GM19455 (cell line): ENCODE measurements at regions not wholly inside any gene's neighbourhood (a gene's known extent, or its start where the extent isn't known, plus 50 kb on each side); places are given as distances from the start of the nearest gene placed in this dataset.
"Not testable (repeated sequence)": the region's sequence is repeated elsewhere in the genome, so short reads cannot be mapped to it uniquely, and the experiment has no call there.

Experiments used
- ATAC-seq: cut with Tn5 transposase; IDR thresholded peaks from one replicate; pipeline ENCODE4 v1.9.1; 2021; ENCODE audit not compliant: unreplicated experiment

- no peak for ATAC-seq
These were observed 84.1 kb upstream of the DMRT1 start for GRCh38 chr9:757246-757881.

GRCh38 chr9:758146-758545 lies 83.4 kb upstream of the DMRT1 start:
- no peak for ATAC-seq

DNA sequence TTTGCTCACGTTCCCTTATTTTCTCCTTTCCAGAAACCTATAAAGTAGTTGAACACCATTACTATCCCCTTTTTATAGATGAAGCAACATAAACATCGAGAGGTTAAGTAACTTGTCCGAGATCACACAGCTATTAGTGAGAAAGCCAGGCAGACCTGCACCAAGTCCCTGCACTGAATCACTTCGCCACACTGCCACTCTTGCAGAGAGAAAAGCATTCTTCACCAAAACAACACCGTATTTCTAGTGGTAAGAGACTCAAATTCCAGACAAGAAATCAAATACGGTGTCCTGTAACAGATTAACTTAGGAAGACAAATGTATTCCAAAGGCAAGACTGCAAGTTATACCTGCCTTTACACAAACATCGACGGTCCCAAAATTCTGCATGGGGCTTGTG lies 82.0 kb upstream of the DMRT1 start:
- ATAC-seq, result no peak

GRCh38 chr9:759983-760736 lies 81.3 kb upstream of the DMRT1 start:
- no peak for ATAC-seq

- ATAC-seq, result no peak
These were observed 80.2 kb upstream of the DMRT1 start for GRCh38 chr9:761176-761792.

GRCh38 chr9:761793-762560 lies 79.5 kb upstream of the DMRT1 start:
- ATAC-seq, result no peak

GRCh38 chr9:763692-764091 lies 77.8 kb upstream of the DMRT1 start:
- ATAC-seq, result no peak

DNA sequence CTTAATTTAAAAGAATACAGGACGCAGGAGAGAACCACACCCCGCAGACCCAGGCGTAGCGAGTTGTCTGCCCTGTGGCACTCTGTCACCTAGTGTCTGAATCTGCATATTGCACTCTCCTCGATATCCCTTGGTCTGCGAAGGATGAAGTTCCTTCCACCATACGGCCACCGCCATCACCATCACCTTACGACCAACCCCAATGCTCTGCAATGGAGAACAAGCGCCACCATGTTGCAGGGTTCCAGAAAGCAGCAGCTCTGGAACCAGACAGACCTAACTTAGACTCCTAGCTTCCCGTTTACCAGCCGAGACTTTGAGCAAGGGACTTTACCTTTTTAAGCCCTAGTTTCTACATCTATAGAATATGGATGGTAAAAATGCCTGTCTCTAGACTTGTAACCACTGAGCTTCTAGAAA lies 77.4 kb upstream of the DMRT1 start:
- peak; percentile 97 for ATAC-seq

DNA sequence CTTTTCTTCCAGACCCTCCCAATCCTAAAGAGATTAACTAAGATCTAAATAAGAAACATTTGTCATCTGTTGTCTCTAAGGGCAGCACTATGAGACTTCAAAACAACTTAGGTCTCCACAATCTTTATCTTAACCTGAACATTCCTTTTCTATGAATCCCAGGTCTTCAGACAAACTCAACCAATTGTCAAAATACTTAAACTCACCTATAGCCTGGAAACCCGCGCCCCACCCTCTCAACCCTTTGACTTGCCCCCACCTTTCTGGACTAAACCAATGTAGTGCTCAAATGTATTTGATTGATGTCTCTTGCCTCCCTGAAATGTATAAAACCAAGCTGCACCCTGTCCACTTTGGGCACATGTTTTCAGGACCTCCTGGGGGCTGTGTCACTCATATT lies 76.5 kb upstream of the DMRT1 start:
- no peak for ATAC-seq

GRCh38 chr9:767061-767561 lies 74.4 kb upstream of the DMRT1 start:
- not testable (repeated sequence) for ATAC-seq

DNA sequence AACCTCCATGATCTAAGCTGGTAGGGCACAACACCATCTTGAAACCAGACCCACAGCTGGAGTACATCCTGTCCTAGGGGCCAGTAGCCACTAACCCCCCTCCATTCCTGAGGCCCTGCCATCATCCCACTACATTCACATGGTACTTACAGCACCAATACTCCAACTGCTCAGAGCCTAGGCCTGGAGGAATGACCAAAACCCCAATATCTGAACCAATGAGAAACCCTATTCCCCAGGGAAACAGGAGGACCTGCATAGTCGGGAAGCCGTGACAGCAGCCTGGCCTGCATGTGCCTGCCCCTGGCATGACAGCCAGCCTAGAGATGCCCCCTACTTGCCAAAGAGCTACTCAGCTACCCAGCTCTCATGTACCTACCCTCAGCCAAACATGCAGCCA lies 65.4 kb upstream of the DMRT1 start:
- ATAC-seq, result no peak

- no peak for ATAC-seq
These were observed 63.5 kb upstream of the DMRT1 start for GRCh38 chr9:777978-778377.

DNA sequence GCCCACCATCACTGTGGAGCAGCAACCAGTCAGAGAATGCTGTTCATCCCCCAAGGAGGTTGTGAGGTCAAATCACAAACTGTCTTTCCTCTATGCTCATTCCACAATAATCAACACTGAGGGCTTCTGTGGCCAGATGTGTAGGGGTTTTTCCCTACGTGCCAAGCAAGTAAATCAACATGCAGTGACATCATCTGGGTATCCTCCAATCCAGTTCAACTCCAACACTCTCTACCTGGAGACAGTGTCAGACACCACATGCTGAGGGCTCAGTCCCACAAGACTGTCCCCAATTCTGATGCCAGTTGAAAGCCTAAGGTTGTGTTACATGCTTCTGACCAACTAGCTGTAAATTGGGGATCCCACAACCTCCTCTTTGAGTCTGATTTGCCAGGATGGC lies 57.3 kb upstream of the DMRT1 start:
- ATAC-seq, result no peak

GRCh38 chr9:784916-785315 lies 56.6 kb upstream of the DMRT1 start:
- no peak for ATAC-seq

DNA sequence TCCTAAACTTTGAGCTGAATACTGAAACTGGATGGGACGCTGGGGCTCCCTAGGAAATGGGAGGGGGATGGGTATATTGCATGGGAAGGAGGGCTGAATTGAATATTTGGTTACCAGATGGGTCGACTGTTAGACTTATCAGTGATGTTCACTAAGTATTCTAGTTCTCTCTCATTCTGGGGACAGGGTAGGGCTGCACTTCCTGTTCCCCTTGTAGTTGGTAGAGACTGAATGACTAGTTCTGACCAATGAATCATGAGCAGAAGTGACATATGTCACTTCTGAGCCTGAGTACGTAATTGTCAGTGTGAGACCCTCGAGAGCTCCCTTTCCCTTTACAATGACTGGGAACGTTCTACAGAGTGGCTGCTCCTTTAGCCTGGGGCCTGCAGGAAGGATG lies 55.5 kb upstream of the DMRT1 start:
- ATAC-seq, result no peak

GRCh38 chr9:786405-786804 lies 55.1 kb upstream of the DMRT1 start:
- ATAC-seq, result no peak

- no peak for ATAC-seq
These were observed 52.7 kb upstream of the DMRT1 start for GRCh38 chr9:788777-789176.
